Right lobe of liver (tissue), 6 donors: ENCODE measurements at regions not wholly inside any gene's neighbourhood (a gene's known extent, or its start where the extent isn't known, plus 50 kb on each side); places are given as distances from the start of the nearest gene placed in this dataset.

ENCODE experiments used
- ATAC-seq, 4 donors: fragments of 200-7000 bp; cut with Tn5 transposase; one replicate each; pipeline ENCODE4 v1.9.1; 2020; ENCODE audit warnings: mild to moderate bottlenecking in 4 of 4, moderate library complexity in 4 of 4
- DNase-seq, 3 donors: peaks; one replicate each; pipeline ENCODE4 v3.0.0-alpha.2; 2020
- H3K27ac ChIP-seq, 3 donors: fragments of 200-600 bp; one replicate each; pipeline ENCODE4 v1.8.0; 2022
- H3K27me3 ChIP-seq, 2 donors: fragments of 200-600 bp; one replicate each; pipeline ENCODE4 v1.8.0; 2022
- H3K36me3 ChIP-seq, 4 donors: fragments of 200-600 bp; sonication (generic) in 1 of 4; one replicate each; pipeline versions ENCODE4 v1.5.1 to v1.8.0; 2017 to 2022; ENCODE audit warnings: control low read depth in 1 of 4
- H3K4me1 ChIP-seq, 4 donors: fragments of 200-600 bp; sonication (generic) in 1 of 4; one replicate each; pipeline versions ENCODE4 v1.5.1 to v1.8.0; 2017 to 2022; ENCODE audit warnings: control low read depth in 1 of 4
- H3K4me3 ChIP-seq, 3 donors: fragments of 200-600 bp; one replicate each; pipeline ENCODE4 v1.8.0; 2022
- H3K9me3 ChIP-seq, 4 donors: fragments of 200-600 bp; sonication (generic) in 1 of 4; one replicate each; pipeline versions ENCODE4 v1.5.1 to v1.8.0; 2017 to 2022; ENCODE audit warnings: control low read depth in 1 of 4
- POLR2A ChIP-seq: fragments of 450-650 bp; IDR thresholded peaks from one replicate; pipeline ENCODE4 v1.6.1; 2017; ENCODE audit warnings: antibody characterized with exemption, mild to moderate bottlenecking
- WGBS: methylation state at CpG from one replicate; pipeline ENCODE4 v1.1.6; 2018; ENCODE audit warnings: low coverage, low lambda C conversion rate; ENCODE audit not compliant: insufficient coverage; ENCODE audit errors: missing lambda C conversion rate; 5-methylcytosine and 5-hydroxymethylcytosine counted together
- intact Hi-C, 2 donors: fragments of 100-400 bp; cut with DNase I; formaldehyde crosslinking; loops; one replicate each; pipeline versions ENCODE4 v1.11.2 to v1.14.1; 2022
- TF ChIP-seq, protein P1 (sequence below), 4 donors: fragments of 200-600 bp in 3 of 4; fragments of 450-650 bp in 1 of 4; IDR thresholded peaks; one replicate each; pipeline versions ENCODE4 v1.5.1 to v1.8.0; 2016 to 2022; ENCODE audit warnings: antibody characterized with exemption in 4 of 4, mild to moderate bottlenecking in 2 of 4
- donor health status: DM: no; HTN: yes; CAD: no.
- donor health status: DM: no; HTN: no; CAD: no.
- donor health status: DM: no; HTN: no; CAD: no.
- donor health status: DM: no; HTN: yes; CAD: no.
- donor health status: DM: no; HTN: yes; CAD: no.

- H3K27ac ChIP-seq, result no peak overlapping the region
- no peaks in the 10 kb centered on the region for H3K36me3 ChIP-seq
- TF ChIP-seq POLR2A, result no peak
- TF ChIP-seq, protein P1, sequence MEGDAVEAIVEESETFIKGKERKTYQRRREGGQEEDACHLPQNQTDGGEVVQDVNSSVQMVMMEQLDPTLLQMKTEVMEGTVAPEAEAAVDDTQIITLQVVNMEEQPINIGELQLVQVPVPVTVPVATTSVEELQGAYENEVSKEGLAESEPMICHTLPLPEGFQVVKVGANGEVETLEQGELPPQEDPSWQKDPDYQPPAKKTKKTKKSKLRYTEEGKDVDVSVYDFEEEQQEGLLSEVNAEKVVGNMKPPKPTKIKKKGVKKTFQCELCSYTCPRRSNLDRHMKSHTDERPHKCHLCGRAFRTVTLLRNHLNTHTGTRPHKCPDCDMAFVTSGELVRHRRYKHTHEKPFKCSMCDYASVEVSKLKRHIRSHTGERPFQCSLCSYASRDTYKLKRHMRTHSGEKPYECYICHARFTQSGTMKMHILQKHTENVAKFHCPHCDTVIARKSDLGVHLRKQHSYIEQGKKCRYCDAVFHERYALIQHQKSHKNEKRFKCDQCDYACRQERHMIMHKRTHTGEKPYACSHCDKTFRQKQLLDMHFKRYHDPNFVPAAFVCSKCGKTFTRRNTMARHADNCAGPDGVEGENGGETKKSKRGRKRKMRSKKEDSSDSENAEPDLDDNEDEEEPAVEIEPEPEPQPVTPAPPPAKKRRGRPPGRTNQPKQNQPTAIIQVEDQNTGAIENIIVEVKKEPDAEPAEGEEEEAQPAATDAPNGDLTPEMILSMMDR (IDR thresholded peaks at IDR 0.05), result no peak
- 64% methylated on average over 2 of the region's 2 CpGs for WGBS
- no peaks in the 10 kb centered on the region for H3K27me3 ChIP-seq
- intact Hi-C loops, result no loop called here
- ATAC-seq (no peak), DNase-seq (no peak)
- H3K9me3 ChIP-seq, result no peaks in the 10 kb centered on the region
- H3K4me1 ChIP-seq, result no peaks in the 10 kb centered on the region
- no peak overlapping the region for H3K4me3 ChIP-seq
Measured at GRCh38 chr7:3245077-3245476, 56.0 kb upstream of the SDK1 start.

DNA sequence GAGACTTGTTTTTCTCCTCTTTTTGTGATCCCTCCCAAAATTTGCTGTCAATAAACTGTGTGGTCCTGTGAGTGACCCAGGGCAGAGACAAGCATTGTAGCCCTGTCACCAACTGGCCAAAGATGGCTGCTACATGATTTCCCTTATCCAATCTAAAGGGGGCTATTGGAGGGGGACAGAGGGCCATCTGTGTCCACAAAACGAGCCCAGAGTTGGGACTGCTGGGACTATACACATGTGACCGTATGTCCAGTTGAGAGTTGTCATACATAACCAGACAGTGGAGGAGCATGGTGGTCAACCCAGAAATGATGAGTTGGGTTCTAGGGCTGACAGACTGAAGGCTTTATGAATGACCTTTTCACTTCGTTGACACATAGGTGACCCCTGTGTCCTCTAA, 55.3 kb upstream of the SDK1 start:
- no peak overlapping the region for H3K4me3 ChIP-seq
- H3K9me3 ChIP-seq, result no peaks in the 10 kb centered on the region
- no peak for ATAC-seq
- WGBS, result 46% methylated on average over 3 of the region's 3 CpGs
- no peak for DNase-seq
- no peaks in the 10 kb centered on the region for H3K36me3 ChIP-seq
- intact Hi-C loops, result no loop called here
- no peaks in the 10 kb centered on the region for H3K27me3 ChIP-seq
- no peaks in the 10 kb centered on the region for H3K4me1 ChIP-seq
- no peak for TF ChIP-seq POLR2A
- TF ChIP-seq, protein P1 (IDR thresholded peaks at IDR 0.05), result no peak
- H3K27ac ChIP-seq, result no peak overlapping the region

DNA sequence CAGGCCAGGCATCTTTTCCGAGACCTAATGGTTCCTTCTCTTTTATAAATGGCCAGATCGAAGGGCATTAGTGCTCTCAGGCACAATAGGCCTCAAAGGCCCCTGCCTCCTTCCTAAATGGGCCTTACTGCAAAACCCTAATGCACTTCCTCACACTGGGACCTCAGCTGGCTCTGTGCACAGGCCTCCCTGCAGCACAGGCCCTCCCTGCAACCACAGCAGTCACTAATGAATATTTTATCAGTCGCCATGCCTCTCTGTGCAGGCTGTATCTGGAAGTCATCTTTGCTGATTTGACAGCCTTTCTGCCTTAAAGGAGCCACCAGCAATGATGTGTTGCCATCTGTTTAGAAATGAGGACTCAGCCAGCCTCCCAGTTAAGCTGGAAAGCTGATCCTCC, 54.9 kb upstream of the SDK1 start:
- no peak overlapping the region for H3K4me3 ChIP-seq
- no peaks in the 10 kb centered on the region for H3K9me3 ChIP-seq
- no peak overlapping the region for H3K27ac ChIP-seq
- H3K27me3 ChIP-seq, result no peaks in the 10 kb centered on the region
- ATAC-seq (no peak), DNase-seq (no peak)
- no peak for TF ChIP-seq POLR2A
- TF ChIP-seq, protein P1 (IDR thresholded peaks at IDR 0.05), result no peak
- 57% methylated on average over 2 of the region's 3 CpGs for WGBS
- no peaks in the 10 kb centered on the region for H3K36me3 ChIP-seq
- no peaks in the 10 kb centered on the region for H3K4me1 ChIP-seq
- intact Hi-C loops, result no loop called here

DNA sequence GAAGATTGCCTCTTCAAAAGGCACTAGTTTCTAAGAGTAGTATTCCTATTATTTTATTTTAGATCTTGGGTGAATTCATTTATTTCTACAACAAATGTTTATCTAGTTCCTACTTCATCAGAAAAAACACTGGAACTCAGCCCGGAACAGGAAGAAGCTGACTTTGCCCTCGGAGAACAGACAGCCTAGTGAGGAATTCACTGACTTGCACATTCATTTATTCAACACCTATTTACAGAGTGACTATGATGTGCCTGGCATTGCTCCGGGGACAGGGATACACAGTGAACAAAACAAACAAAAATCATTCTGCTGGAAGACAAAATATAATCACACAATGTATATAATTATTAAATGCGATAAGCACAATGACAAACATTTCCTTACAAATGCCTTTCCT, 54.4 kb upstream of the SDK1 start:
- TF ChIP-seq, protein P1 (IDR thresholded peaks at IDR 0.05), result no peak
- TF ChIP-seq POLR2A, result no peak
- Histone ChIP-seq H3K27ac (no peak overlapping the region), H3K27me3 (no peaks in the 10 kb centered on the region), H3K36me3 (no peaks in the 10 kb centered on the region), H3K9me3 (no peaks in the 10 kb centered on the region), H3K4me3 (no peak overlapping the region), H3K4me1 (no peaks in the 10 kb centered on the region)
- 54% methylated on average over 4 of the region's 4 CpGs for WGBS
- intact Hi-C loops, result no loop called here
- DNase-seq, result no peak
- peak in 1 of 4 donors; percentile 44 for ATAC-seq

GRCh38 chr7:3250725-3251124, 50.3 kb upstream of the SDK1 start:
- Histone ChIP-seq H3K4me3 (no peak overlapping the region), H3K4me1 (no peaks in the 10 kb centered on the region), H3K9me3 (no peaks in the 10 kb centered on the region), H3K27me3 (no peaks in the 10 kb centered on the region), H3K27ac (no peak overlapping the region), H3K36me3 (no peaks in the 10 kb centered on the region)
- ATAC-seq (no peak), DNase-seq (no peak)
- no peak for TF ChIP-seq POLR2A
- TF ChIP-seq, protein P1 (IDR thresholded peaks at IDR 0.05), result no peak
- 62% methylated on average over 5 of the region's 5 CpGs for WGBS
- intact Hi-C loops, result no loop called here
